ENCODE measurements at regions not wholly inside any gene's neighbourhood (a gene's known extent, or its start where the extent isn't known, plus 50 kb on each side); places are given as distances from the start of the nearest gene placed in this dataset.

- no peak for DNase-seq (ENCODE audit: low read depth in 4 of 4, low spot score in 3 of 4)
Observed at GRCh38 chr16:74045513-74045912, 251.1 kb upstream of the PSMD7 start.

- DNase-seq (ENCODE audit: low read depth in 4 of 4, low spot score in 3 of 4), result no peak
Observed at GRCh38 chr16:74035816-74036215, 260.8 kb upstream of the PSMD7 start.

GRCh38 chr16:74034862-74035261 is 261.8 kb upstream of the PSMD7 start:
- peak in 1 of 4 donors; percentile 19 for DNase-seq (ENCODE audit: low read depth in 4 of 4, low spot score in 3 of 4)

GRCh38 chr16:74034200-74034599 is 262.4 kb upstream of the PSMD7 start:
- no peak for DNase-seq (ENCODE audit: low read depth in 4 of 4, low spot score in 3 of 4)

- DNase-seq (ENCODE audit: low read depth in 4 of 4, low spot score in 3 of 4), result no peak
Observed at GRCh38 chr16:74033441-74033995, 263.1 kb upstream of the PSMD7 start.

- DNase-seq (ENCODE audit: low read depth in 4 of 4, low spot score in 3 of 4), result no peak
Observed at GRCh38 chr16:74031551-74031950, 265.1 kb upstream of the PSMD7 start.

- DNase-seq (ENCODE audit: low read depth in 4 of 4, low spot score in 3 of 4), result no peak
Observed at GRCh38 chr16:74030000-74030706, 266.5 kb upstream of the PSMD7 start.

- no peak for DNase-seq (ENCODE audit: low read depth in 4 of 4, low spot score in 3 of 4)
Observed at GRCh38 chr16:74029115-74029792, 267.4 kb upstream of the PSMD7 start.

- DNase-seq (ENCODE audit: low read depth in 4 of 4, low spot score in 3 of 4), result no peak
Observed at GRCh38 chr16:74026373-74027281, 270.0 kb upstream of the PSMD7 start.

GRCh38 chr16:74024953-74025352 is 271.7 kb upstream of the PSMD7 start:
- DNase-seq (ENCODE audit: low read depth in 4 of 4, low spot score in 3 of 4), result no peak

GRCh38 chr16:74020095-74020670 is 276.4 kb upstream of the PSMD7 start:
- DNase-seq (ENCODE audit: low read depth in 4 of 4, low spot score in 3 of 4), result no peak

GRCh38 chr16:74019612-74020011 is 277.0 kb upstream of the PSMD7 start:
- no peak for DNase-seq (ENCODE audit: low read depth in 4 of 4, low spot score in 3 of 4)

GRCh38 chr16:74015953-74016352 is 280.7 kb upstream of the PSMD7 start:
- no peak for DNase-seq (ENCODE audit: low read depth in 4 of 4, low spot score in 3 of 4)

- DNase-seq (ENCODE audit: low read depth in 4 of 4, low spot score in 3 of 4), result no peak
Observed at GRCh38 chr16:73998707-73999106, 297.9 kb upstream of the PSMD7 start.

- no peak for DNase-seq (ENCODE audit: low read depth in 4 of 4, low spot score in 3 of 4)
Observed at GRCh38 chr16:73997971-73998370, 298.6 kb upstream of the PSMD7 start.

- DNase-seq (ENCODE audit: low read depth in 4 of 4, low spot score in 3 of 4), result no peak
Observed at GRCh38 chr16:73997340-73997711, 299.3 kb upstream of the PSMD7 start.

- DNase-seq (ENCODE audit: low read depth in 4 of 4, low spot score in 3 of 4), result no peak
Observed at GRCh38 chr16:73996624-73997339, 299.8 kb upstream of the PSMD7 start.

GRCh38 chr16:73993878-73994277 is 302.7 kb upstream of the PSMD7 start:
- no peak for DNase-seq (ENCODE audit: low read depth in 4 of 4, low spot score in 3 of 4)

- no peak for DNase-seq (ENCODE audit: low read depth in 4 of 4, low spot score in 3 of 4)
Observed at GRCh38 chr16:73978407-73978784, 318.2 kb upstream of the PSMD7 start.

- DNase-seq (ENCODE audit: low read depth in 4 of 4, low spot score in 3 of 4), result no peak
Observed at GRCh38 chr16:73976644-73977043, 320.0 kb upstream of the PSMD7 start.
